IPS-NIHi11 (cell line): ENCODE measurements at regions not wholly inside any gene's neighbourhood (a gene's known extent, or its start where the extent isn't known, plus 50 kb on each side); places are given as distances from the start of the nearest gene placed in this dataset.

Experiments used
- DNase-seq: peaks from one replicate; pipeline ENCODE4 v3.0.0; 2012; ENCODE audit warnings: mixed read lengths, low spot score

- DNase-seq = no peak
Measured at GRCh38 chr7:50166997-50167965, 74.2 kb upstream of the ZPBP start.

GRCh38 chr7:50164559-50165170 is 71.6 kb upstream of the ZPBP start:
- DNase-seq = no peak

GRCh38 chr7:50160206-50160605 is 67.2 kb upstream of the ZPBP start:
- DNase-seq = no peak

- DNase-seq = no peak
Measured at GRCh38 chr7:50159154-50159553, 66.1 kb upstream of the ZPBP start.

- DNase-seq = no peak
Measured at GRCh38 chr7:50156706-50157105, 63.7 kb upstream of the ZPBP start.

GRCh38 chr7:50156163-50156562 is 63.1 kb upstream of the ZPBP start:
- DNase-seq = no peak

- no peak for DNase-seq
Measured at GRCh38 chr7:50155755-50156154, 62.7 kb upstream of the ZPBP start.

- no peak for DNase-seq
Measured at GRCh38 chr7:50153995-50154394, 60.9 kb upstream of the ZPBP start.

- no peak for DNase-seq
Measured at GRCh38 chr7:50153148-50153547, 60.1 kb upstream of the ZPBP start.

GRCh38 chr7:50152486-50152885 is 59.4 kb upstream of the ZPBP start:
- DNase-seq = no peak

- no peak for DNase-seq
Measured at GRCh38 chr7:50151661-50152060, 58.6 kb upstream of the ZPBP start.

GRCh38 chr7:50151001-50151400 is 58.0 kb upstream of the ZPBP start:
- no peak for DNase-seq

GRCh38 chr7:50149369-50149768 is 56.3 kb upstream of the ZPBP start:
- DNase-seq = no peak

- no peak for DNase-seq
Measured at GRCh38 chr7:50147951-50148808, 55.1 kb upstream of the ZPBP start.

- DNase-seq = no peak
Measured at GRCh38 chr7:50146692-50147091, 53.6 kb upstream of the ZPBP start.

- no peak for DNase-seq
Measured at GRCh38 chr7:50145801-50146338, 52.8 kb upstream of the ZPBP start.

- DNase-seq = no peak
Measured at GRCh38 chr7:50145226-50145625, 52.2 kb upstream of the ZPBP start.
